PC-9 (cell line): ENCODE measurements at regions not wholly inside any gene's neighbourhood (a gene's known extent, or its start where the extent isn't known, plus 50 kb on each side); places are given as distances from the start of the nearest gene placed in this dataset.
"Not testable (repeated sequence)": the region's sequence is repeated elsewhere in the genome, so short reads cannot be mapped to it uniquely, and the experiment has no call there.

Experiments used
- CTCF ChIP-seq: fragments of 200-600 bp; sonication (generic); conservative IDR thresholded peaks from 2 replicates; pipeline ENCODE4 v1.6.1; 2017; ENCODE audit warnings: mixed run types, antibody characterized with exemption, mild to moderate bottlenecking, moderate library complexity
- EZH2 ChIP-seq: fragments of 200-600 bp; sonication (generic); IDR thresholded peaks from 2 replicates; pipeline ENCODE4 v1.8.0; 2017; ENCODE audit warnings: antibody characterized with exemption, low read depth

- not testable (repeated sequence) for TF ChIP-seq CTCF, EZH2
Observed at GRCh38 chr14:106349678-106350457, 823.5 kb downstream of the TMEM121 start.
